Ovary (tissue), 7 donors: ENCODE measurements at regions not wholly inside any gene's neighbourhood (a gene's known extent, or its start where the extent isn't known, plus 50 kb on each side); places are given as distances from the start of the nearest gene placed in this dataset.

ENCODE experiments used
- DNase-seq, 5 donors: peaks; one replicate each; pipeline ENCODE4 v3.0.0-alpha.2; 2019 to 2020
- H3K27ac ChIP-seq, 2 donors: fragments of 200-600 bp; one replicate each; pipeline versions ENCODE4 v1.5.1 to v1.8.0; 2019 to 2022
- H3K27me3 ChIP-seq: fragments of 200-600 bp; one replicate; pipeline ENCODE4 v1.8.0; 2022
- H3K36me3 ChIP-seq: fragments of 200-600 bp; sonication (generic); one replicate; pipeline ENCODE4 v1.5.1; 2019
- H3K4me1 ChIP-seq: one replicate; pipeline ENCODE4 v1.8.1; 2013; ENCODE audit warnings: mild to moderate bottlenecking, moderate library complexity; ENCODE audit not compliant: insufficient read depth
- H3K4me3 ChIP-seq: fragments of 200-600 bp; sonication (generic); one replicate; pipeline ENCODE4 v1.5.1; 2017
- H3K9me3 ChIP-seq, 2 donors: fragments of 200-600 bp in 1 of 2; sonication (generic) in 1 of 2; one replicate each; pipeline versions ENCODE4 v1.5.1 to v1.8.1; 2013 to 2019; ENCODE audit warnings: mild to moderate bottlenecking in 1 of 2, moderate library complexity in 1 of 2
- CTCF ChIP-seq, 3 donors: fragments of 450-650 bp in 2 of 3; fragments of 200-600 bp in 1 of 3; IDR thresholded peaks; one replicate each; pipeline versions ENCODE4 v1.5.1 to v1.8.0; 2016 to 2022; ENCODE audit warnings: antibody characterized with exemption in 3 of 3, mild to moderate bottlenecking in 1 of 3
- EP300 ChIP-seq: sonication (generic); formaldehyde crosslinking; IDR thresholded peaks from one replicate; pipeline ENCODE4 v1.6.1; 2017; ENCODE audit warnings: antibody characterized with exemption
- POLR2A ChIP-seq: fragments of 450-650 bp; IDR thresholded peaks from one replicate; pipeline ENCODE4 v1.6.1; 2017; ENCODE audit warnings: antibody characterized with exemption, mild to moderate bottlenecking, moderate library complexity
- WGBS, 3 donors: extraction: QIAGEN DNeasy Blood & Tissue Kit in 1 of 3; methylation state at CpG; one replicate each; pipeline versions ENCODE4 v1.1.5 to v1.1.7; 2013 to 2017; 5-methylcytosine and 5-hydroxymethylcytosine counted together
- intact Hi-C, 4 donors: fragments of 100-400 bp; cut with DNase I; formaldehyde crosslinking; loops; one replicate each; pipeline versions ENCODE4 v1.11.0 to v1.15.1; 2022 to 2023
- donor health status: DM: no; HTN: no; CAD: no; lungs with moderate emphysema.
- donor health status: DM: no; HTN: no; CAD: no.
- donor health status: Bipolar disorder and iron deficiency.
- donor health status: DM: no; HTN: no; CAD: no.
- donor health status: DM: yes; HTN: yes; CAD: no.

- H3K27ac ChIP-seq, result no peak overlapping the region
- no peaks in the 10 kb centered on the region for H3K9me3 ChIP-seq
- no peak for TF ChIP-seq CTCF (IDR thresholded peaks at IDR 0.05)
- TF ChIP-seq POLR2A, result no peak
- TF ChIP-seq EP300, result no peak
- no peak for DNase-seq
- H3K4me1 ChIP-seq, result no peaks in the 10 kb centered on the region
- intact Hi-C loops, result no loop called here
- no peak overlapping the region for H3K4me3 ChIP-seq
- H3K27me3 ChIP-seq, result no peaks in the 10 kb centered on the region
- H3K36me3 ChIP-seq, result no peaks in the 10 kb centered on the region
These were observed 270.8 kb upstream of the CDH5 start for GRCh38 chr16:66095676-66096075.

- no peaks in the 10 kb centered on the region for H3K9me3 ChIP-seq
- no peaks in the 10 kb centered on the region for H3K27me3 ChIP-seq
- TF ChIP-seq POLR2A, result no peak
- TF ChIP-seq CTCF (IDR thresholded peaks at IDR 0.05), result no peak
- TF ChIP-seq EP300, result no peak
- H3K27ac ChIP-seq, result no peak overlapping the region
- WGBS, 3 donors, result 81 to 89% (median 88%) methylated on average over 4 of the region's 4 CpGs
- H3K4me1 ChIP-seq, result no peaks in the 10 kb centered on the region
- intact Hi-C loops, result no loop called here
- H3K36me3 ChIP-seq, result no peaks in the 10 kb centered on the region
- no peak overlapping the region for H3K4me3 ChIP-seq
- DNase-seq, result no peak
These were observed 273.3 kb upstream of the CDH5 start for GRCh38 chr16:66093191-66093590.

DNA sequence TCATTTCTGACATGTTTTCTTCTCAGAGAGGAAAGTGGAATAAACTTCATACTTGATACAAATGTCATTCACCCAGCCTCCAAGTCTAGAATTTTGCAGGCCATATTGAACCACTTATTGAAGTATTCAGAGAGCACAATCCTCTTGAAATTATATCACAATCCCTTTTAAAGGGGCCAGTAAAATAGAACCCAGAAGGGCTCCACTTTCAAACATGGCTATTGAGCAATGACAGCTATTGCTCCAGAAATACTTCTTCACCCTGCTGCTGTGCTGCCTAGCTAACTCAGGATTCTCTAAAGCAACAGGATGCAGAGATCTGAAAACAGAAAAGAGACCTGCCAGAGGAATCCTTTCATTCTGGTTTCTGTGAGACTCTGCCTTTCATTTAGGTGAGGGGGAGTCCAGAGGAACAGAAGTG is 275.0 kb upstream of the CDH5 start:
- H3K9me3 ChIP-seq, result no peaks in the 10 kb centered on the region
- H3K27ac ChIP-seq, result no peak overlapping the region
- H3K4me1 ChIP-seq, result no peaks in the 10 kb centered on the region
- H3K4me3 ChIP-seq, result no peak overlapping the region
- DNase-seq, result no peak
- H3K36me3 ChIP-seq, result no peaks in the 10 kb centered on the region
- no peaks in the 10 kb centered on the region for H3K27me3 ChIP-seq
- TF ChIP-seq CTCF (IDR thresholded peaks at IDR 0.05) (no peak), EP300 (no peak), POLR2A (no peak)
- intact Hi-C loops, result no loop called here

DNA sequence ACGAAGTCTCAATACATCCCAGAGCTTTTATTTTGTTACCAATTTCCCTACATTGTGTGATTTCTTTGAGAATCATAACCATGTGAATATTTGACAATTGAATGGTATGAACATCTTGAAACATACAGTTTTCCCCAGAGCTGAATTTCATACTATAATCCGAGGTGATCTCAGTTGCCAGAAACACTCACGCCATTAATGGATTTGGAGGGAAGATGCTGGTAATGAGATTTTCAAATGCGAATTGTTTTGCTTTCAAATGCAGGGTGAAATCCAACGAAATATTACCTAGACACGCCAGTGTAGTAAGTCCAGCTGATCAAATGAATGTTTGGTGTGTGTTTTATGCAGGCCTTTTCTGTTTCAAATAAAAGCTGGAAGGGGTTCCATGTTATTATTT is 277.8 kb upstream of the CDH5 start:
- Histone ChIP-seq H3K9me3 (no peaks in the 10 kb centered on the region), H3K4me1 (no peaks in the 10 kb centered on the region), H3K27ac (no peak overlapping the region), H3K4me3 (no peak overlapping the region), H3K27me3 (no peaks in the 10 kb centered on the region), H3K36me3 (no peaks in the 10 kb centered on the region)
- no peak for DNase-seq
- intact Hi-C loops, result loop anchor here in 1 of 4 donors (5.0 kb wide), 1 partner anchor 1171 kb away; no protein-coding TSS in a partner anchor
- 93 to 94% (median 94%) methylated on average over 6 of the region's 6 CpGs for WGBS, 3 donors
- no peak for TF ChIP-seq EP300
- no peak for TF ChIP-seq CTCF (IDR thresholded peaks at IDR 0.05)
- TF ChIP-seq POLR2A, result no peak

DNA sequence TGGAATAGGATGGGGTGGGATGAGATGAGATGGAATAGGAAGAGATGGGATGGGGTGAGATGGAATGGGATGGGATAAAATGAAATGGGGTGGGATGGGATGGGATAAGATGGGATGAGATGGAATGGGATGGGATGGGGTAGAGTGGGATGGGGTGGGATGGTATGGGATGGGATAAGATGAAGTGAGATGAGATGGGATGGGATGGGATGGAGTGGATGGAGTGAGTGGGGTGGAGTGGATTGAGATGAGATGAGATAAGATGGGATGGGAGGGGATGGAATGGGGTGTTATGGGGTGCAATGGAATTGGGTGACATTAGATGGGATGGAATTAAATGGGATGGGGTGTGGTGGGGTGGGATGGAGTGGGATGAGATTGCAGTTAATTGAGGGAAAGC is 279.2 kb upstream of the CDH5 start:
- H3K4me3 ChIP-seq, result no peak overlapping the region
- H3K27ac ChIP-seq, result no peak overlapping the region
- H3K9me3 ChIP-seq, result no peaks in the 10 kb centered on the region
- no peaks in the 10 kb centered on the region for H3K27me3 ChIP-seq
- H3K4me1 ChIP-seq, result no peaks in the 10 kb centered on the region
- no peak for TF ChIP-seq CTCF (IDR thresholded peaks at IDR 0.05)
- no peak for TF ChIP-seq POLR2A
- no peak for TF ChIP-seq EP300
- no peak for DNase-seq
- H3K36me3 ChIP-seq, result no peaks in the 10 kb centered on the region
- intact Hi-C loops, result loop anchor here in 1 of 4 donors (5.0 kb wide), 1 partner anchor 1170 kb away; no protein-coding TSS in a partner anchor
